ENCODE measurements at regions not wholly inside any gene's neighbourhood (a gene's known extent, or its start where the extent isn't known, plus 50 kb on each side); places are given as distances from the start of the nearest gene placed in this dataset.

DNA sequence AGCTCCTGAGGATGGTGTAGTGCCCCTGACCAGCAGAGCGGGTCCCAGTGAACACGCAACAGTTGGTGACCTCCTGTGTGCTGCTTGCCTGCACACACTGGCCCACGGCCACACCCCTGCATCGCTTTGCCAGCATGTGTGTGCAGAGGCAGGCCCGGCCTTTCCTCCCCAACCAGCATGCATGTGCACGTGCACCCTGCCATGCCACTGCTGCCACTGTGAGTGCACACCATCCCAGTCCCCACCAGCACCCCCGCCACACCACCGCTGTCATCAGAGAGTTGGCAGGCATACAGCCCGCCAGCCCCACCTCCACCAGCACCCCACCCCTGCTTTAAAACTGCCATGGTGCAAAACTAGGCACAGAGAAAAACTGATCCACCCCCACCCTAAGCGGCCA lies 197.4 kb upstream of the SRD5A2 start:
- H3K36me3 ChIP-seq (ENCODE audit: insufficient read depth, low read length): no peaks in the 10 kb centered on the region
- TF ChIP-seq EZH2 (IDR thresholded peaks at IDR 0.05; ENCODE audit: insufficient read depth, low read length): no peak
- TF ChIP-seq, protein P1, sequence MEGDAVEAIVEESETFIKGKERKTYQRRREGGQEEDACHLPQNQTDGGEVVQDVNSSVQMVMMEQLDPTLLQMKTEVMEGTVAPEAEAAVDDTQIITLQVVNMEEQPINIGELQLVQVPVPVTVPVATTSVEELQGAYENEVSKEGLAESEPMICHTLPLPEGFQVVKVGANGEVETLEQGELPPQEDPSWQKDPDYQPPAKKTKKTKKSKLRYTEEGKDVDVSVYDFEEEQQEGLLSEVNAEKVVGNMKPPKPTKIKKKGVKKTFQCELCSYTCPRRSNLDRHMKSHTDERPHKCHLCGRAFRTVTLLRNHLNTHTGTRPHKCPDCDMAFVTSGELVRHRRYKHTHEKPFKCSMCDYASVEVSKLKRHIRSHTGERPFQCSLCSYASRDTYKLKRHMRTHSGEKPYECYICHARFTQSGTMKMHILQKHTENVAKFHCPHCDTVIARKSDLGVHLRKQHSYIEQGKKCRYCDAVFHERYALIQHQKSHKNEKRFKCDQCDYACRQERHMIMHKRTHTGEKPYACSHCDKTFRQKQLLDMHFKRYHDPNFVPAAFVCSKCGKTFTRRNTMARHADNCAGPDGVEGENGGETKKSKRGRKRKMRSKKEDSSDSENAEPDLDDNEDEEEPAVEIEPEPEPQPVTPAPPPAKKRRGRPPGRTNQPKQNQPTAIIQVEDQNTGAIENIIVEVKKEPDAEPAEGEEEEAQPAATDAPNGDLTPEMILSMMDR (IDR thresholded peaks at IDR 0.05; ENCODE audit: insufficient read depth, low read depth, low read length): no peak
- H3K79me2 ChIP-seq (ENCODE audit: insufficient read depth, low read length): no peaks in the 10 kb centered on the region
- H3K27me3 ChIP-seq (ENCODE audit: insufficient read depth, low read length): no peaks in the 10 kb centered on the region
- H2AFZ ChIP-seq (ENCODE audit: low read depth, low read length): no peak overlapping the region
- FAIRE-seq (no peak), DNase-seq (ENCODE audit: low read depth) (no peak)
- H3K27ac ChIP-seq (ENCODE audit: low read depth, low read length): no peak overlapping the region
- no peak overlapping the region for H3K4me3 ChIP-seq (ENCODE audit: insufficient read depth, low read depth, low read length)
- Mint-ChIP-seq H3K36me3 (ENCODE audit: low read depth, unreplicated experiment) (no peaks in the 10 kb centered on the region), H3K4me1 (ENCODE audit: low read depth, unreplicated experiment) (no peaks in the 10 kb centered on the region), H3K9me3 (ENCODE audit: unreplicated experiment) (peaks cover 13% of the 10 kb centered on the region), H3K27me3 (ENCODE audit: low read depth, unreplicated experiment) (no peaks in the 10 kb centered on the region), H3K27ac (ENCODE audit: unreplicated experiment) (no peak overlapping the region), H3K4me3 (ENCODE audit: unreplicated experiment) (no peak overlapping the region)
- no peaks in the 10 kb centered on the region for H4K20me1 ChIP-seq (ENCODE audit: insufficient read depth, low read length)
- no peak overlapping the region for H3K4me2 ChIP-seq (ENCODE audit: low read length)
- no peaks in the 10 kb centered on the region for H3K9me3 ChIP-seq (ENCODE audit: insufficient read depth, low read depth, low read length)
- no peaks in the 10 kb centered on the region for H3K4me1 ChIP-seq (ENCODE audit: insufficient read depth, low read length)
- no peak overlapping the region for H3K9ac ChIP-seq (ENCODE audit: low read length)

DNA sequence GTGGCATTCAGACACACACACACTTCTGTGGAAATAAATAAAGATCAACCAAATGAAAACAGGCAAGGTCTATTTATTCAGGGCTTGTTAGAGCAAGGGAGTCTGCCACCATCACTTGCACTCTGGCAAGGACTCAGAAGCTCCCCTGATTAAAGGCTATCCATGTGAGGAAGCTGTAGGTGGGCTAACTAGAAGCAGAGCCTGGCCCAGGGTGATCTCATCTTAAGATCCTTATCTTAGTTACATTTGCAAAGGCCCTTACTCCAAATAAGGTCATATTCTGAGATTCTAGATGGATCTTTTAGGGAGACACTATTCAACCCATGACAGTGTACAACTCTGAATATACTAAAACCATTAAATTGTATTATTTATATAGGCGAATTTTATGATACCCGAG lies 190.0 kb upstream of the SRD5A2 start:
- Histone ChIP-seq H3K27ac (ENCODE audit: low read depth, low read length) (no peak overlapping the region), H3K9me3 (ENCODE audit: insufficient read depth, low read depth, low read length) (no peaks in the 10 kb centered on the region), H3K4me1 (ENCODE audit: insufficient read depth, low read length) (no peaks in the 10 kb centered on the region), H3K9ac (ENCODE audit: low read length) (no peak overlapping the region), H2AFZ (ENCODE audit: low read depth, low read length) (no peak overlapping the region), H3K36me3 (ENCODE audit: insufficient read depth, low read length) (no peaks in the 10 kb centered on the region), H4K20me1 (ENCODE audit: insufficient read depth, low read length) (no peaks in the 10 kb centered on the region), H3K27me3 (ENCODE audit: insufficient read depth, low read length) (no peaks in the 10 kb centered on the region), H3K4me2 (ENCODE audit: low read length) (no peak overlapping the region), H3K79me2 (ENCODE audit: insufficient read depth, low read length) (no peaks in the 10 kb centered on the region), H3K4me3 (ENCODE audit: insufficient read depth, low read depth, low read length) (no peak overlapping the region)
- Mint-ChIP-seq H3K9me3 (ENCODE audit: unreplicated experiment) (peaks cover 2% of the 10 kb centered on the region), H3K36me3 (ENCODE audit: low read depth, unreplicated experiment) (no peaks in the 10 kb centered on the region), H3K27ac (ENCODE audit: unreplicated experiment) (peak overlapping the region; percentile 56), H3K4me1 (ENCODE audit: low read depth, unreplicated experiment) (peaks cover 4% of the 10 kb centered on the region), H3K27me3 (ENCODE audit: low read depth, unreplicated experiment) (no peaks in the 10 kb centered on the region), H3K4me3 (ENCODE audit: unreplicated experiment) (no peak overlapping the region)
- FAIRE-seq: no peak
- no peak for DNase-seq (ENCODE audit: low read depth)
- no peak for TF ChIP-seq EZH2 (IDR thresholded peaks at IDR 0.05; ENCODE audit: insufficient read depth, low read length)
- TF ChIP-seq, protein P1 (IDR thresholded peaks at IDR 0.05; ENCODE audit: insufficient read depth, low read depth, low read length): no peak

DNA sequence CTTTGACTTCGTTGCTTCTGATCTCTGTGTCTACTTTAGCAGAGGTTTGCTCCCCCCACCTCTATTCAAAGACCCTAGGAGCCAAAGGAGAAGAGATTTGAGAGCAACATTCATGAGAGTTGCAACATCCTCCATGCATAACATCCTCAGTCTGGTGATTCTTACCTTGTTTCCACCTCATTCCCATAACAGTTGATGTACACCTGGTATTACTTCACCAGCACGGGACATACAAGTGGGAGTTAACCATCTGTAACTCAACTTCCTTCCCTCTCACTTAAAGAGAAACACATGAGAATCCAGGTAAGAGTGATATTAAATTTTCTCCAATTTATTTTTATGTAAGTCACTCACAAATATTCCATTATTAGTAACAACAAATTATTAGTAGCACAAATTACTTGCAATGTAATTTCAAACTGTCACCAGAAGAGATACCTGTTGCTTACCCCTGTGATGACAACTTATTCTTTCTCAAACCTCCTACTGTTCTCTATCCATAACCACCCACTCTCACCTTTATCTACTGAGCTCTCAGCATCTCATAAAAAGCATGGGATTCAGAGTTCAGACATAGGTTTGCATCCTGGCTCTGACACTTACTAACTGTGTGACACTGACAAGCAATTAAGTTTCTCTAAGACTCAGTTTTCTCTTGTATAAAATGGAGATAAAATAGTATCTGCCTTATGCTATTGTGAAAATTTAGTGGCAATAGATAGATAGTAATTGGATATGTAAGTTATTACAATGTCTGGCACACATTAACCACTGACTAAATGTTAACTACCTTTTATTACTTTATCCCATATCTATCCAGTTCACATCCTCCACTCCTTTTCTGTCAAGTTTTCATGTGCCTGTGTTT lies 184.6 kb upstream of the SRD5A2 start:
- H3K9ac ChIP-seq (ENCODE audit: low read length): no peak overlapping the region
- H4K20me1 ChIP-seq (ENCODE audit: insufficient read depth, low read length): no peaks in the 10 kb centered on the region
- Mint-ChIP-seq H3K4me1 (ENCODE audit: low read depth, unreplicated experiment) (no peaks in the 10 kb centered on the region), H3K9me3 (ENCODE audit: unreplicated experiment) (peaks cover 8% of the 10 kb centered on the region), H3K4me3 (ENCODE audit: unreplicated experiment) (no peak overlapping the region), H3K27ac (ENCODE audit: unreplicated experiment) (no peak overlapping the region), H3K36me3 (ENCODE audit: low read depth, unreplicated experiment) (no peaks in the 10 kb centered on the region), H3K27me3 (ENCODE audit: low read depth, unreplicated experiment) (no peaks in the 10 kb centered on the region)
- H3K4me3 ChIP-seq (ENCODE audit: insufficient read depth, low read depth, low read length): no peak overlapping the region
- TF ChIP-seq EZH2 (IDR thresholded peaks at IDR 0.05; ENCODE audit: insufficient read depth, low read length): no peak
- TF ChIP-seq, protein P1 (IDR thresholded peaks at IDR 0.05; ENCODE audit: insufficient read depth, low read depth, low read length): no peak
- FAIRE-seq (no peak), DNase-seq (ENCODE audit: low read depth) (no peak)
- no peak overlapping the region for H3K27ac ChIP-seq (ENCODE audit: low read depth, low read length)
- no peaks in the 10 kb centered on the region for H3K36me3 ChIP-seq (ENCODE audit: insufficient read depth, low read length)
- no peaks in the 10 kb centered on the region for H3K9me3 ChIP-seq (ENCODE audit: insufficient read depth, low read depth, low read length)
- no peak overlapping the region for H2AFZ ChIP-seq (ENCODE audit: low read depth, low read length)
- no peaks in the 10 kb centered on the region for H3K27me3 ChIP-seq (ENCODE audit: insufficient read depth, low read length)
- no peaks in the 10 kb centered on the region for H3K4me1 ChIP-seq (ENCODE audit: insufficient read depth, low read length)
- H3K4me2 ChIP-seq (ENCODE audit: low read length): no peak overlapping the region
- H3K79me2 ChIP-seq (ENCODE audit: insufficient read depth, low read length): no peaks in the 10 kb centered on the region
